ENCODE measurements at regions not wholly inside any gene's neighbourhood (a gene's known extent, or its start where the extent isn't known, plus 50 kb on each side); places are given as distances from the start of the nearest gene placed in this dataset.
"Not testable (repeated sequence)": the region's sequence is repeated elsewhere in the genome, so short reads cannot be mapped to it uniquely, and the experiment has no call there.

- DNase-seq = no peak
Measured at GRCh38 chr5:82599692-82600091, 321.5 kb upstream of the RPS23 start.

- no peak for DNase-seq
Measured at GRCh38 chr5:82599030-82599429, 320.9 kb upstream of the RPS23 start.

- no peak for DNase-seq
Measured at GRCh38 chr5:82597437-82597836, 319.3 kb upstream of the RPS23 start.

GRCh38 chr5:82596451-82596850 lies 318.3 kb upstream of the RPS23 start:
- no peak for DNase-seq

- no peak for DNase-seq
Measured at GRCh38 chr5:82595113-82595512, 317.0 kb upstream of the RPS23 start.

- no peak for DNase-seq
Measured at GRCh38 chr5:82594097-82594496, 315.9 kb upstream of the RPS23 start.

- DNase-seq = no peak
Measured at GRCh38 chr5:82593481-82593880, 315.3 kb upstream of the RPS23 start.

GRCh38 chr5:82591021-82591515 lies 312.9 kb upstream of the RPS23 start:
- no peak for DNase-seq

- no peak for DNase-seq
Measured at GRCh38 chr5:82590112-82590511, 312.0 kb upstream of the RPS23 start.

- no peak for DNase-seq
Measured at GRCh38 chr5:82586661-82587310, 308.6 kb upstream of the RPS23 start.

GRCh38 chr5:82586181-82586580 lies 308.0 kb upstream of the RPS23 start:
- no peak for DNase-seq

GRCh38 chr5:82584631-82585030 lies 306.5 kb upstream of the RPS23 start:
- no peak for DNase-seq

- not testable (repeated sequence) for DNase-seq
Measured at GRCh38 chr5:82583331-82583730, 305.2 kb upstream of the RPS23 start.

GRCh38 chr5:82564963-82565362 lies 286.8 kb upstream of the RPS23 start:
- DNase-seq = no peak

GRCh38 chr5:82563745-82564144 lies 285.6 kb upstream of the RPS23 start:
- DNase-seq = no peak

GRCh38 chr5:82562696-82563240 lies 284.6 kb upstream of the RPS23 start:
- no peak for DNase-seq

- DNase-seq = no peak
Measured at GRCh38 chr5:82561797-82562196, 283.6 kb upstream of the RPS23 start.

- no peak for DNase-seq
Measured at GRCh38 chr5:82560969-82561368, 282.8 kb upstream of the RPS23 start.

GRCh38 chr5:82560561-82560960 lies 282.4 kb upstream of the RPS23 start:
- DNase-seq = no peak

- no peak for DNase-seq
Measured at GRCh38 chr5:82551840-82552385, 273.8 kb upstream of the RPS23 start.

GRCh38 chr5:82551192-82551591 lies 273.0 kb upstream of the RPS23 start:
- DNase-seq = no peak

- no peak for DNase-seq
Measured at GRCh38 chr5:82549263-82549662, 271.1 kb upstream of the RPS23 start.

GRCh38 chr5:82544004-82544403 lies 265.9 kb upstream of the RPS23 start:
- no peak for DNase-seq

GRCh38 chr5:82540301-82540700 lies 262.1 kb upstream of the RPS23 start:
- no peak for DNase-seq
